GM19238 (cell line): ENCODE measurements at regions not wholly inside any gene's neighbourhood (a gene's known extent, or its start where the extent isn't known, plus 50 kb on each side); places are given as distances from the start of the nearest gene placed in this dataset.
"Not testable (repeated sequence)": the region's sequence is repeated elsewhere in the genome, so short reads cannot be mapped to it uniquely, and the experiment has no call there.

Source experiments
- DNase-seq: peaks from one replicate; pipeline ENCODE4 v3.0.0; 2011; ENCODE audit warnings: low spot score; ENCODE audit not compliant: insufficient read length

DNA sequence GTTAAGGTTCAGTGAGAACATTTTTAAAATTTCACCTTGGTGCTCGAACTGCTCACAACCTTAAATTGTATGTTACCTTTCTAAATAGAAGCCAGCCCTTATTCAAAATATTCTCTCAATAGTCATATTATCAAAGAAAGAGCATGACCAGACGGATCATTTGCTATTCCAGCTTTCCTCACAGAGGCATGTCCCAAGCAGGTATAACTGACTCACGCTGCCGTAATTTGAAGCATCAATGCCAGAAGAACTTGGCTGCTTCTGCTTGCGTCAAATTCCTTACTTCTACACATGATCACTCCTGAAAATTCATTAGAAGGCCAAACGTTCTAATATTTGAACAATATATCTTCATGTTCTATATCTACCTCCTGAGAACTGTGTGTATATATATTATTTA is 69.5 kb upstream of the VGLL4 start:
- DNase-seq, result no peak

DNA sequence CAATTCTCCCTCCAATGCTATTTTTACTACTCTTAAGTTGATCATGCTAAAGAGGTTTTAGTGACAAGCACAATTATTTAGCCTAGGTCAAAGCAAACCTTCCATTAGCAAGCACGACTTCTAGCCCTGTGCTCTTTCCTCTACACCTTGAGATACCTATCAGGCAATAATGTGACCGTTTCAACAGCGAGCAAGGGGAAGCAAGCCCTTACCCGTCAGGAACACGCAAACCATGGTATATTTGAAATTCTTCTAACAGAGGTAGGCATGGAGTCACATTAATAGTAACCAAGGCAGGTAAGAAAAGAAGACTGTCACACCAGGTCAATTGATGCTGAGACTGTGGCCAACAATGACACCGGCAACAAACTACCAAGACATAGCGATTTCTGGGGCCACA is 68.9 kb upstream of the VGLL4 start:
- no peak for DNase-seq

DNA sequence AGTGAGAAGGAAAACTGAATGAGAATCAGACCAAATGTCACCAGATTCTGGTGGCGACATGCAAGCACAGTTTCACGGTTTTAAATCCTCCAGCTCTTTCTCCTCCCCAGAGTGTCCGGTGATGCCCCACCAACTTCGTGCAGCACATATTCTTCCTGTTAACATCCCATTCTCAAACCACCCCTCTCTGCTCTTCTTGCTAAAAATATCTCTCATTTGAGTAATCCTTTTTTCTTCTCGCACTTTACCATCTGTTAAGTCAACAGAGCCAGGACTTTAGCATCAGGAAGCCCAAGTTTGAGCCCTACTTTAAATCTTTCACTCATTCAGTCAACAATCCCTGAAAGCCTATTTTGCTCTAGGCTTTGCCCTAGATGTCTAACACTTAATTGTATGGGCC is 68.2 kb upstream of the VGLL4 start:
- no peak for DNase-seq

DNA sequence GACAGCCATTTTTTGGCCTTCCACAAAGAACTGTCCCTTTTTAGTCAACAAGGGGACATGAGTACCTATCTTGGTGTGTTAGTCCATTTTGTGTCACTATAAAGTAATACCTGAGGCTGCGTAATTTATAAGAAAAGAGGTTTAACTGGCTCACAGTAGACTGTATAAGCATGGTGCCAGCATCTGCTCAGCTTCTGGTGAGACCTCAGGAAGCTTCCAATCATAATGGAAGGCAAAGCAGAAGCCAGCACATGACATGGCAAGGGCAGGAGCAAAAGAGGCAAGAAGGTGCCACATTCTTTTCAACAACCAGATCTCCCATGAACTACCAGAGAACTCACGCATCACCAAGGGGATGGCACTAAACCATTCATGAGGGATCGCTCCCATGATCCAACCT is 66.1 kb upstream of the VGLL4 start:
- no peak for DNase-seq

DNA sequence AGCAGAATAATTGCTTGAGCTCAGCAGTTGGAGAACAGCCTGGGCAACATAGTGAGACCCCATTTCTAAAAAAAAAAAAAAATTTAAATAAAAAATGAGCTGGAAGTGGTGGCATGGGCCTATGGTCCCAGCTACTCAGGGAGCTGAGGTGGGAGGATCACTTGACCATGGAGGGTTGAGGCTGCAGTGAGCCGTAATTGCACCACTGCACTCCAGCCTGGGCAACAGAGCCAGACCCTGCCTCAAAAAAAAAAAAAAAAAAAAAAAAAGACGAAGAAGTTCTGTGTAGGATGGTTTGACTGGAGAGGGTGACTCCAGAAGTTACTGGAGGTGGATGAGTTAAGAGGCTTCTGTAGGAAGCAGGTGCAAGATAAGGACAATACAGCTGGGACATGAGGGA is 63.4 kb upstream of the VGLL4 start:
- not testable (repeated sequence) for DNase-seq

DNA sequence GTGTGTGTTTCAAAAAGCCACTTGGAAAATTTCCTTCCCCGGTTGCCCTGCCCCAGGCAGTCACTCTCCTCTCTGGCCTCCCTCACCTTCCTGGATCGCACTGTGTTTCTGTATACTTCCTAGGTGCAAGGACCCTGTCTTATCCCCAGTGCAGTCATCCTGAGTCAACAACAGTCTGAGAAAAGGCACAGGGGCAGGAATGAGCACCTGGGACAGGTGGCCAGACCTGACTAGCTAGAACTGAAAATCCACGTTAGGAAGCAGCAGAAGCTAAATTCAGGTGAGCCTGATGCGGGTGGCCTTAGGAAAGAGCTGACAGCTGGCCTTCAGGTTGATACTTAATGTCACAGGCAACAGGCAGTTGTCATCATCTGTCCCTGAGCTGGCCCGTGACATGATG is 62.9 kb upstream of the VGLL4 start:
- no peak for DNase-seq

DNA sequence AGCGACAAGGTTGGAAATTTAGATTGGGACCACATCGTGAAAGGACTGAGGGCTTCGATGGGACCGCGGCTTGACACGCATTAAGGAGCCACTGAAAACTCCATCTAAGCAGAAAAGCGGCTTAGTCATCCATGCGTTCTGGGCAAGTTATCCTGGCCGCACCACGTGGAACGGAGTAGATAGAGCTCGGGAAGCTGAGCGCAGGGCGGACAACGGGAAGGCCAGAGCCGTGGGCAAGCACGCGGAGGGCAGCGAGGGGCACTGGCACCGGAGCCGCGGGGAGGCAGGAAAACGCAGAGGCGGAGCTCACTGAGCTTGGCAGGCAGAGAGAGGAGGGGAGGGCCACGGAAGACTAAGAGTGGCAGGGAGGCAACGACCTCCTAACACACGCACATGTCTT is 61.3 kb upstream of the VGLL4 start:
- no peak for DNase-seq

DNA sequence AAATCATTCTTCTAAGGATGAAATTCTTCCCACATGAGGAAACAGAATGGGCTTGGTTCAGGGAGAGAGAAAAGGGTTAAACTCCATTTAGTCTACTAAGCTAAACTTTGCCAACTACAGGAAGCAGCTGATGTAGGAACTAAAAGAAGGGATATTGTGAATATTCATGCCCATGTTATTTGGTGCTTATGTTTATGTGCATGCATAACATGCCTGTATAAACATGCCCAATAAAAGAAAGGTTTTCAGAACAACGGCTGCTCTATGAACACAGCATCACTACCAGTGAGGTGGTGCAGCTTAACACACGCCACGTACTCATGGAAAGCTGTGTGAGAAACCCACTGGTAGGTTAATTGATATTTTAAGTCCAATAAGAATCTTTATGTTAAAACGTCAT is 59.4 kb upstream of the VGLL4 start:
- no peak for DNase-seq

DNA sequence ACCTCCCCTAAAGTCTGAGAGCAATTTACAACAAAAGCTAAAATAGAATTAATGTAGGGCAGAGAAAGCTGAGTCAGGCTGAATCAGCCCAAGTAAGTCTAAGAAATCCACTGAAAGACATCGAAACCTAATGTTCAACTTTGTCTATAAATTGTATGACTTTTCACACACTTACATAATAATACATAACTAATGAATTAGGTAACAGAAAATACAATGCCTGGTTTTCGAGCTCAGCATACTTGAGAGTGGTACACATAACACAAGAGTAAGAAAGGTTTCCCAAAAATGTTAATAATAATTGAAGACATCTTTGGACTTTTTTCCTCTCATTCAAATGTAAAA is 55.3 kb upstream of the VGLL4 start:
- no peak for DNase-seq

DNA sequence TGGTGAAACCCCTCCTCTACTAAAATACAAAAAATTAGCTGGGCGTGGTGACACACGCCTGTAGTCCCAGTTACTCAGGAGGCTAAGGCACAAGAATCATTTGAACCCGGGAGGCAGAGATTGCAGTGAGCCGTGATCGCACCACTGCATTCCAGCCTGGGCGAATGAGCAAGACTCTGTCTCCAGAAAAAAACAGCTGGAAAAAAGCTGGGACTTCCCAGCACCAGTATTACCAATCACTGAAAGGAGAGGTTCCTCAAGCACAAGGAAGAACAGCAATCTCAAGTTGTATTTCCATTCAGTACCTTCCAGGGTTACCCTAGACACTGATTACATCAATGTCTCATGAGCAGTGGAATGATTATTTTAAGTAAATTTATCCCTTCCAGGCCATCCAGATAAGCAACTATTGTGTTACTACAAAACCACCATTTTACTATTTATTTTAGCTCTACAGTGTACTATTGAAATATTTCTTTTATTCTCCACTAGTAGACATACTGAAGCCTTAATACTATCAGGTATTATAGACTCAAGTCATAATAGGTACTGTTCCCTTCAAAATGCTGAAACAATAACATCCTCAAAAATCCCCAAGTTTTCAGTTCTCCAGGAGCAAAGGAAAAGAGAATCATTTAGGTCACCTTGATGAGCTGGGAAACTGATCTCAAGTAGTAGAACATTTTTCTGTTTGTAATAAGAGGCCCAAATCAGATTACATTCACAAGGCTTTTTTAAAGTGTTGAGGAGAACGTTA is 54.8 kb upstream of the VGLL4 start:
- no peak for DNase-seq

DNA sequence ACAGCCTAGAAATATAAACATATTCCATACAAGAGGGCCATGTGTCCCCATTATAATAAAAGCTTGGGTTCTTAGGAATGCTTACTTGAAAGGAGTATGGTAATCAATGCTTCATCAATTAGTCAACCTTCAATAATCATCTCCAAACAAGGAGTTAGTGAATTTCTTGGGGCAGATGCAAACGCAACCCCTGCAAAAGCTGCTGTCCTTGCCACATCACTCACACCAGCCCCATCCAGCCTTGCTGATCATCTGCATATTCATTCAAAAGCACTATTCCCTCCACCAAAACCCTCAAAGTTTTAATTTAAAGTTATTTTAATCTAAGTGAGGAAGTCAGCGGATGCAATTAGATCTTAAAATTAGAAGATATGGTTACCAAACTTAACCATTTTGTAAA is 54.0 kb upstream of the VGLL4 start:
- no peak for DNase-seq

DNA sequence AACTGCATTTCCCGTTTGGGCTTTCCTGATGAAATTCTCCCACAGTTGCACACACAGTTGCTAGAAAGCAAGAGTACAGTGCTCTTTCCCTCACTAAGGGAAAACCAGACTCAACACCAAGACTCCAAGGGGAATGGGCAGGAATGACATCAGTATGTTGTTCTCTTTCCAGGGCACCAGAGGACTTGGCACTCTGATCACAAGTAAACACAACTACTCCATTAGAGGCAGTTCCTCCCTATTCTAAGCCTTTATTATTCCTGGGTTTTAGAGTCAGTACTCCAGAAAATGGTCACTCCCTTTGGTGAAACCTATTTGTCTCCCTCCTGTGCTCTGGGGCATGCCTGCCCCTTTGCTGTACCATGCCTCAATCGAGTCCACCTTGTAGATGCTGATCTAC is 52.3 kb upstream of the VGLL4 start:
- no peak for DNase-seq
